Neutrophil (primary cell): ENCODE measurements at regions not wholly inside any gene's neighbourhood (a gene's known extent, or its start where the extent isn't known, plus 50 kb on each side); places are given as distances from the start of the nearest gene placed in this dataset.

Experiments
- H3K27ac ChIP-seq: fragments of 200-600 bp; sonication (generic); 2 replicates; pipeline ENCODE4 v1.5.1; 2016; ENCODE audit warnings: mild to moderate bottlenecking, moderate library complexity
- H3K27me3 ChIP-seq: fragments of 200-600 bp; sonication (generic); 2 replicates; pipeline ENCODE4 v1.6.0; 2016; ENCODE audit warnings: mild to moderate bottlenecking
- H3K36me3 ChIP-seq: fragments of 200-600 bp; sonication (generic); 2 replicates; pipeline ENCODE4 v1.5.1; 2017
- H3K4me1 ChIP-seq, 2 experiments: fragments of 200-600 bp in 1 of 2; sonication (generic) in 1 of 2; 1 replicate in 1 of 2; 2 replicates in 1 of 2; pipeline versions ENCODE4 v1.5.1 to v1.6.1; 2013 to 2016; ENCODE audit warnings: low read depth in 1 of 2, low read length in 1 of 2, mild to moderate bottlenecking in 1 of 2, moderate library complexity in 1 of 2; ENCODE audit not compliant: control insufficient read depth in 1 of 2, insufficient read depth in 1 of 2
- H3K4me3 ChIP-seq, 2 experiments: fragments of 200-600 bp in 1 of 2; sonication (generic) in 1 of 2; 1 replicate in 1 of 2; 2 replicates in 1 of 2; pipeline ENCODE4 v1.5.1; 2013 to 2016; ENCODE audit warnings: low read depth in 1 of 2, low read length in 1 of 2, mild to moderate bottlenecking in 1 of 2, moderate library complexity in 1 of 2
- H3K9me3 ChIP-seq: fragments of 200-600 bp; sonication (generic); 2 replicates; pipeline ENCODE4 v1.5.1; 2016
- TF ChIP-seq, protein P1 (sequence below): fragments of 200-600 bp; sonication (generic); IDR thresholded peaks from 2 replicates; pipeline ENCODE4 v1.5.1; 2016; ENCODE audit warnings: antibody characterized with exemption

DNA sequence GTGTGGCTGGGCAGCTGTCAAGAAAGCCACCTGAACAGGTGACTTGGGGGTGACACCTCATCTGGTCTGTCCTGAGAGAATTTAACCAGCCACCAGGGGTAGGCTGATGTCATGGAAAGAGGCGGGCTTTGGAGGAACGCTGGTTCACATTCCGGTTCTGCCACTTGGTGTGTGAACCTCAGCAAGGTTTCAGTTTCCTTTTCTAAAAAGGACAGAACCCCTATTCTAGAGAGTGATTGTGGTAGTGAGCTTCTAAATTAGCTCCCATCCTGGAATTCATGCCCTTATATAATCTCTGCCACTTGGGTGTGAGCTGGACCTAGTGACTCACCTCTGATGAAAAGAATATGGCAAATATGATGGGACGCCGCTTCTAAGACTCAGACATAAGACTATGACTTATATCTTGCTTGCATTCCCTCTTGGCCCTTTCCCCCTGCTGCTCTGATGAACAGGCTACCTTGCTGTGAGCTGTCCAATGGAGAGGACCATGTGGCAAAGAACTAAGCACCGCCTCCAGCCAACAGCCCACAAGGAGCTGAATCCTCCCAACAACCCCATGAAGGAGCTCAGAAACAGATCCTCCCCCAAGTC lies 332.1 kb downstream of the RRAGC start:
- Histone ChIP-seq H3K4me3 (no peak overlapping the region), H3K4me1 (no peaks in the 10 kb centered on the region), H3K27ac (no peak overlapping the region), H3K36me3 (no peaks in the 10 kb centered on the region), H3K9me3 (no peaks in the 10 kb centered on the region), H3K27me3 (peaks cover 24% of the 10 kb centered on the region)
- TF ChIP-seq, protein P1, sequence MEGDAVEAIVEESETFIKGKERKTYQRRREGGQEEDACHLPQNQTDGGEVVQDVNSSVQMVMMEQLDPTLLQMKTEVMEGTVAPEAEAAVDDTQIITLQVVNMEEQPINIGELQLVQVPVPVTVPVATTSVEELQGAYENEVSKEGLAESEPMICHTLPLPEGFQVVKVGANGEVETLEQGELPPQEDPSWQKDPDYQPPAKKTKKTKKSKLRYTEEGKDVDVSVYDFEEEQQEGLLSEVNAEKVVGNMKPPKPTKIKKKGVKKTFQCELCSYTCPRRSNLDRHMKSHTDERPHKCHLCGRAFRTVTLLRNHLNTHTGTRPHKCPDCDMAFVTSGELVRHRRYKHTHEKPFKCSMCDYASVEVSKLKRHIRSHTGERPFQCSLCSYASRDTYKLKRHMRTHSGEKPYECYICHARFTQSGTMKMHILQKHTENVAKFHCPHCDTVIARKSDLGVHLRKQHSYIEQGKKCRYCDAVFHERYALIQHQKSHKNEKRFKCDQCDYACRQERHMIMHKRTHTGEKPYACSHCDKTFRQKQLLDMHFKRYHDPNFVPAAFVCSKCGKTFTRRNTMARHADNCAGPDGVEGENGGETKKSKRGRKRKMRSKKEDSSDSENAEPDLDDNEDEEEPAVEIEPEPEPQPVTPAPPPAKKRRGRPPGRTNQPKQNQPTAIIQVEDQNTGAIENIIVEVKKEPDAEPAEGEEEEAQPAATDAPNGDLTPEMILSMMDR, result no peak

DNA sequence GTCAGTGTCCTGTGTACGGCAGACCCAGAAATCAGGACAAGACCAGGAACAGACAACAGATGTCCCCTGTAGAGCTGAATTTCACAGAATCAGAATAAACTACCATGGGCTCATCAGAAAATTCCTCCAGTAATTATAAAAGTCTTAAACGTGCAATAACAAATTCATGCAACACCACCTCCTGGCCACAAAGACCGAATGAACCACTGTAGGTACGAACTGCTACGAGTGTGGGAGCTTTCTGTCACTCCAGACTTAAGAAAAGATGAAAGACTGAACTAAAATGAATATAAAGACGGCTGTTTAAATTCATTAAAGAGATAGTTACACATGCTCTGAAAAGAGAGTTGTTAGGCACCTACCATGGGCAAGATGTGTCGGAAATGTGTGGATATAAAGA lies 333.5 kb downstream of the RRAGC start:
- no peaks in the 10 kb centered on the region for H3K4me1 ChIP-seq
- H3K9me3 ChIP-seq, result no peaks in the 10 kb centered on the region
- no peak overlapping the region for H3K4me3 ChIP-seq
- H3K27me3 ChIP-seq, result peaks cover 24% of the 10 kb centered on the region
- H3K36me3 ChIP-seq, result no peaks in the 10 kb centered on the region
- H3K27ac ChIP-seq, result no peak overlapping the region
- TF ChIP-seq, protein P1, result no peak

DNA sequence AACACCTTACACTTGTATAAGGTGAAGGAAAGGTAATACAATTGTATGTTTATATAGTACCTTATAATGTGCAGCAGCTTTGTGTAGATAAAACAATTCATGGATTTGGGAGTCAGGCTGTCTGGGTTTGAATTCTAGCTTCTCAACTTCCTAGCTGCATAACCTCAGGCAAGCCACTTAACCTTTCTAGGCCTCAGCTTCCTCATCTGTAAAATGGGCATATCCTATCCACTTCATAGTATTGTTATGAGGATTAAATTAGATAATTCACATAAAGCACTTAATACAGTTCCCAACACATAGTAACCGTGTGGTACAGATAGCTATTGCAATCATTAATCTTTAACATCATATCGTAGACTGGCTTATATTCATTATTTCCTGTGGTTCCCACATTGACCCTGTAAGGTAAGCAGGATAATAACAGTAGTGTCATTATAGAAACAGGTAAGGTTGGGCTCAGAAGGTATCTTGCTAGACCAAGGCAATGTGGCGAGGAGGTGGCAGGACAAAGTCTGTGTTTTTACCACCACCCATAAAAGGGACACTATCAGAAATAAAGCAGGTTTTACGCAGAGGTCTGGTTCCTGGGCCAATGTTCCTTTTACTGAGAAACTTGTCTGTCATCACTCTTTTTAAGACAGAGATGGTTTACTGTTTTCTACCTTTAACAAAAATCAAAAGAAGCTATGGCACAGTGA lies 334.1 kb downstream of the RRAGC start:
- Histone ChIP-seq H3K4me3 (no peak overlapping the region), H3K27me3 (peaks cover 24% of the 10 kb centered on the region), H3K27ac (no peak overlapping the region), H3K9me3 (no peaks in the 10 kb centered on the region), H3K4me1 (no peaks in the 10 kb centered on the region), H3K36me3 (no peaks in the 10 kb centered on the region)
- TF ChIP-seq, protein P1, result no peak

DNA sequence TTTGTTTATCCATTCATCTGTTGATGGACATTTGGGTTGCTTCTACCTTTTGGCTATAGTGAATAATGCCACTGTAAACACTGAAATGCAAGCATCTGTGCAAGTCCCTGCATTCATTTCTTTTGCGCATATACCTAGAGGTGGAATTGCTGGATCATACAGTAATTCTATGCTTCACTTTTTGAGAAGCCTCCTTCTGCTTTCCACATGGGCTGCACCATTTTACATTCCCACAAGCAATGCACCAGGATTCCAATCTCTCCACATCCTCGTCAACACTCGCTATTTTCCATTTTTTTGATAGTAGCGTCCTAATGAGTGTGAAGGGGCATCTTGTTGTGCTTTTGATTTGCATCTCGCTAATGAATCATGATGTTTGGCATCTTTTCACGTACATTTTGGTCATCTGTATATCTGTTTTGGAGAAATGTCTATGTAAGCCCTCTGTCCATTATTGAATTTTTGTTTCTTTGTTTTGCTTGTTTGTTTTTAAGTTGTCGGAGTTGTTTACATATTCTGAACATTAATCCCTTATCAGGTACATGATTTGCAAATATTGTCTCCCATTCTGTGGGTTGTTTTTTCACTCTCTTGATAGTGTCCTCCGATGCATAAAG lies 335.4 kb downstream of the RRAGC start:
- H3K4me1 ChIP-seq, result no peaks in the 10 kb centered on the region
- H3K36me3 ChIP-seq, result no peaks in the 10 kb centered on the region
- H3K9me3 ChIP-seq, result no peaks in the 10 kb centered on the region
- TF ChIP-seq, protein P1, result no peak
- no peak overlapping the region for H3K4me3 ChIP-seq
- H3K27ac ChIP-seq, result no peak overlapping the region
- H3K27me3 ChIP-seq, result peaks cover 24% of the 10 kb centered on the region

DNA sequence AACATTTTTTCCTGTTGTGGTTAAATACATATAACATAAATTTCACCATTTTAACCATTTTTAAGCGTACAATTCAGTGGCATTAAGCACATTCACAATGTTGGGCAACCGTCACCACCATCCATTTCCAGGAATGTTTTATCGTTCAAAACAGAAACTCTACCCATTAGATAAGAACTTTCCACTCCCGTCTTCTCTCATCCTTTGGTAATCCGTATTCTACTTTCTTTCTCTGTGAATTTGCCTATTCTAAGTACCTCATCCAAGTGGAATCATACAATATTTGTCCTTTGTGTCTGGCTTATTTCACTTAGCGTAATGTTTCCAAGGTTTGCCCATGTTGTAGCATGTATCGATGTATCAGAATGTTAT lies 336.0 kb downstream of the RRAGC start:
- TF ChIP-seq, protein P1, result no peak
- Histone ChIP-seq H3K4me3 (no peak overlapping the region), H3K9me3 (no peaks in the 10 kb centered on the region), H3K36me3 (no peaks in the 10 kb centered on the region), H3K4me1 (no peaks in the 10 kb centered on the region), H3K27ac (no peak overlapping the region), H3K27me3 (peaks cover 22% of the 10 kb centered on the region)
